LNCaP clone FGC (cell line): ENCODE measurements at regions not wholly inside any gene's neighbourhood (a gene's known extent, or its start where the extent isn't known, plus 50 kb on each side); places are given as distances from the start of the nearest gene placed in this dataset.

Experiments used
- DNase-seq: peaks from one replicate; pipeline ENCODE4 v3.0.0-alpha.2; 2011; ENCODE audit warnings: low read depth
- H3K4me3 ChIP-seq: 2 replicates; pipeline ENCODE4 v1.5.1; 2011; ENCODE audit warnings: mild to moderate bottlenecking, low read depth, low read length, control low read depth
- CTCF ChIP-seq: IDR thresholded peaks from 2 replicates; pipeline ENCODE4 v1.5.1; 2012; ENCODE audit warnings: mild to moderate bottlenecking; ENCODE audit not compliant: control insufficient read depth, insufficient read depth; ENCODE audit errors: extremely low read depth

GRCh38 chr11:24145411-24145810 is 351.4 kb upstream of the LUZP2 start:
- DNase-seq = no peak
- TF ChIP-seq CTCF = no peak
- no peak overlapping the region for H3K4me3 ChIP-seq

GRCh38 chr11:24153337-24153736 is 343.5 kb upstream of the LUZP2 start:
- H3K4me3 ChIP-seq = no peak overlapping the region
- no peak for DNase-seq
- no peak for TF ChIP-seq CTCF

GRCh38 chr11:24155792-24156191 is 341.1 kb upstream of the LUZP2 start:
- TF ChIP-seq CTCF = no peak

GRCh38 chr11:24157316-24157715 is 339.5 kb upstream of the LUZP2 start:
- H3K4me3 ChIP-seq = no peak overlapping the region
- no peak for DNase-seq
- no peak for TF ChIP-seq CTCF

More at GRCh38 chr11:24155792-24156191, 341.1 kb upstream of the LUZP2 start:
- no peak overlapping the region for H3K4me3 ChIP-seq
- DNase-seq = no peak

- H3K4me3 ChIP-seq = no peak overlapping the region
- TF ChIP-seq CTCF = no peak
- no peak for DNase-seq
Measured at GRCh38 chr11:24161587-24161986, 335.3 kb upstream of the LUZP2 start.

- TF ChIP-seq CTCF = no peak
- no peak for DNase-seq
Measured at GRCh38 chr11:24163146-24163545, 333.7 kb upstream of the LUZP2 start.

GRCh38 chr11:24163841-24164240 is 333.0 kb upstream of the LUZP2 start:
- DNase-seq = no peak
- TF ChIP-seq CTCF = no peak
- H3K4me3 ChIP-seq = no peak overlapping the region

More at GRCh38 chr11:24163146-24163545, 333.7 kb upstream of the LUZP2 start:
- no peak overlapping the region for H3K4me3 ChIP-seq
